GM12878 (cell line): ENCODE measurements at regions not wholly inside any gene's neighbourhood (a gene's known extent, or its start where the extent isn't known, plus 50 kb on each side); places are given as distances from the start of the nearest gene placed in this dataset.

Experiments
- ATAC-seq: fragments of 200-7000 bp; cut with Tn5 transposase; 3 replicates; pipeline ENCODE4 v1.9.1; 2020; ENCODE audit warnings: mild to moderate bottlenecking, moderate library complexity
- BruUV-seq: library from RNA; stranded (reverse); fragments of 400-500 nt; replicated peaks from 2 replicates; lab custom pipeline; 2021; lab: Mats Ljungman, UMichigan
- CTCF ChIA-PET: fragments of 300-600 bp; sonication (Branson Sonifier 250); formaldehyde crosslinking; extraction: SDS; loops from one replicate; lab custom pipeline; 2021; ENCODE audit warnings: inconsistent platforms; lab: Yijun Ruan, JAX
- POLR2A ChIA-PET: fragments of 350-600 bp; formaldehyde crosslinking; extraction: SDS; loops from one replicate; lab custom pipeline; 2021; ENCODE audit warnings: inconsistent platforms; lab: Charles Lee
- RAD21 ChIA-PET: fragments of 300-600 bp; sonication (Branson Sonifier 250); formaldehyde crosslinking; loops from one replicate; lab custom pipeline; 2023; ENCODE audit warnings: antibody characterized with exemption; ENCODE audit not compliant: unreplicated experiment; lab: Charles Lee
- SMC1A ChIA-PET: fragments of 300-600 bp; sonication (Branson Sonifier 250); formaldehyde crosslinking; loops from one replicate; lab custom pipeline; 2023; ENCODE audit not compliant: unreplicated experiment, uncharacterized antibody; lab: Charles Lee
- DNase-seq: peaks from one replicate; pipeline ENCODE4 v3.0.0-alpha.2; 2011; ENCODE audit warnings: low read depth, low spot score
- FAIRE-seq: peaks from 3 replicates; lab custom pipeline; 2011; peaks lifted over from hg19 to GRCh38; lab: Jason Lieb, UNC
- H2AFZ ChIP-seq: 2 replicates; pipeline ENCODE4 v1.6.0; 2011; ENCODE audit warnings: low read depth, low read length, control low read depth; ENCODE audit not compliant: control insufficient read depth
- H3K27ac ChIP-seq: 2 replicates; pipeline ENCODE4 v1.5.1; 2011; ENCODE audit warnings: control low read depth; ENCODE audit not compliant: control insufficient read depth, insufficient read depth
- H3K27me3 ChIP-seq, 2 experiments: replicated peaks in 1 of 2; 2 replicates each; pipeline versions ENCODE4 v1.6.0 to v1.6.1; 2011; ENCODE audit warnings: low read length in 1 of 2; ENCODE audit not compliant: control insufficient read depth in 2 of 2, insufficient read depth in 2 of 2
- H3K36me3 ChIP-seq, 2 experiments: 2 replicates each; pipeline ENCODE4 v1.5.1; 2011; ENCODE audit warnings: low read length in 1 of 2; ENCODE audit not compliant: control insufficient read depth in 2 of 2, insufficient read depth in 2 of 2
- H3K4me1 ChIP-seq: 2 replicates; pipeline ENCODE4 v1.6.1; 2011; ENCODE audit warnings: mild to moderate bottlenecking, low read length, moderate library complexity, mixed read lengths; ENCODE audit not compliant: control insufficient read depth, insufficient read depth
- H3K4me2 ChIP-seq: 2 replicates; pipeline ENCODE4 v1.6.0; 2011; ENCODE audit warnings: control low read depth; ENCODE audit not compliant: control insufficient read depth, insufficient read depth
- H3K4me3 ChIP-seq: fragments of 200-600 bp; sonication (generic); 2 replicates; pipeline ENCODE4 v1.5.1; 2016
- H3K79me2 ChIP-seq: 2 replicates; pipeline ENCODE4 v1.6.0; 2011; ENCODE audit warnings: low read length; ENCODE audit not compliant: control insufficient read depth, insufficient read depth
- H3K9ac ChIP-seq: 2 replicates; pipeline ENCODE4 v1.8.0; 2011; ENCODE audit warnings: low read length, control low read depth, mixed read lengths; ENCODE audit not compliant: control insufficient read depth, insufficient read depth
- H3K9me3 ChIP-seq: replicated peaks from 3 replicates; pipeline ENCODE4 v1.5.1; 2011; ENCODE audit warnings: mild to moderate bottlenecking, low read length; ENCODE audit not compliant: control insufficient read depth, insufficient read depth
- H4K20me1 ChIP-seq: 2 replicates; pipeline ENCODE4 v1.6.0; 2011; ENCODE audit not compliant: control insufficient read depth, insufficient read depth
- ATF3 ChIP-seq: IDR thresholded peaks from 2 replicates; pipeline ENCODE4 v1.6.1; 2011; ENCODE audit warnings: low read depth, mild to moderate bottlenecking, low read length, moderate library complexity, borderline replicate concordance; ENCODE audit errors: extremely low read depth
- ATF7 ChIP-seq: fragments of 450-650 bp; IDR thresholded peaks from 2 replicates; pipeline ENCODE4 v1.6.1; 2016; ENCODE audit warnings: low read depth, mild to moderate bottlenecking
- BRCA1 ChIP-seq: IDR thresholded peaks from 2 replicates; pipeline ENCODE4 v1.6.1; 2011; ENCODE audit warnings: low read depth, low read length, improper control_type of control experiment
- EGR1 ChIP-seq, 2 experiments: IDR thresholded peaks; 1 replicate in 1 of 2; 2 replicates in 1 of 2; pipeline ENCODE4 v1.6.1; 2011 to 2012; ENCODE audit warnings: low read depth in 2 of 2, low read length in 2 of 2, borderline replicate concordance in 1 of 2, mild to moderate bottlenecking in 1 of 2, moderate library complexity in 1 of 2
- ELK1 ChIP-seq: IDR thresholded peaks from 2 replicates; pipeline ENCODE4 v1.6.1; 2012; ENCODE audit warnings: low read depth, low read length, improper control_type of control experiment
- MYB ChIP-seq: fragments of 150-350 bp; IDR thresholded peaks from 2 replicates; pipeline ENCODE4 v1.6.1; 2014; ENCODE audit warnings: mild to moderate bottlenecking, low read depth, low read length, borderline replicate concordance
- NR2C1 ChIP-seq: fragments of 450-650 bp; IDR thresholded peaks from 2 replicates; pipeline ENCODE4 v1.6.1; 2017; ENCODE audit warnings: antibody characterized with exemption, mild to moderate bottlenecking, moderate library complexity
- RELB ChIP-seq: fragments of 450-650 bp; IDR thresholded peaks from 2 replicates; pipeline ENCODE4 v1.6.1; 2017; ENCODE audit warnings: low read depth, mild to moderate bottlenecking, moderate library complexity
- SMAD5 ChIP-seq: IDR thresholded peaks from 2 replicates; pipeline ENCODE4 v1.6.1; 2016; ENCODE audit warnings: antibody characterized with exemption, low read depth
- TCF12 ChIP-seq: IDR thresholded peaks from 2 replicates; pipeline ENCODE4 v1.6.1; 2011; ENCODE audit warnings: low read depth, mild to moderate bottlenecking, low read length
- YY1 ChIP-seq: IDR thresholded peaks from 2 replicates; pipeline ENCODE4 v1.6.1; 2011; ENCODE audit warnings: low read depth, mild to moderate bottlenecking, low read length
- ZBTB33 ChIP-seq: fragments of 450-650 bp; IDR thresholded peaks from 2 replicates; pipeline ENCODE4 v1.6.1; 2017; ENCODE audit warnings: mild to moderate bottlenecking
- WGBS: methylation state at CpG from one replicate; pipeline ENCODE4 v1.1.6; 2016; ENCODE audit warnings: low lambda C conversion rate; ENCODE audit not compliant: insufficient replicate concordance, insufficient coverage; ENCODE audit errors: missing lambda C conversion rate; 5-methylcytosine and 5-hydroxymethylcytosine counted together
- in situ Hi-C: fragments of 300-500 bp; cut with MboI; formaldehyde crosslinking; loops from 9 replicates; pipeline ENCODE4 v1.14.3; 2018; ENCODE audit warnings: mixed read lengths
- intact Hi-C: fragments of 100-400 bp; cut with micrococcal nuclease; formaldehyde crosslinking; loops from one replicate; pipeline ENCODE4 v1.14.2; 2022; ENCODE audit not compliant: unreplicated experiment

GRCh38 chr10:1869861-1870260 is 132.5 kb upstream of the ADARB2 start:
- BruUV-seq = no TSS peak
- FAIRE-seq (no peak), ATAC-seq (no peak), DNase-seq (no peak)
- H3K27me3 ChIP-seq = no peaks in the 10 kb centered on the region; a peak in 2 of 4 replicates
- ChIA-PET CTCF (no interaction called here), RAD21 (no interaction called here), SMC1A (interaction anchor here (0.9 to 1.1 kb wide), 2 partner anchors 9 to 11 kb away, joined by 3 to 4 read pairs; no protein-coding TSS in a partner anchor), POLR2A (no interaction called here)
- WGBS = 20% methylated on average over 13 of the region's 13 CpGs
- no peak for TF ChIP-seq ZBTB33
- no peak for TF ChIP-seq BRCA1
- TF ChIP-seq MYB = no peak
- TF ChIP-seq ATF7 = no peak
- no peak for TF ChIP-seq ELK1
- TF ChIP-seq YY1 = no peak
- TF ChIP-seq NR2C1 = no peak
- TF ChIP-seq EGR1 (IDR thresholded peaks at IDR 0.05; ENCODE audit: borderline replicate concordance in 1 of 2, low read depth in 2 of 2, low read length in 2 of 2) = no peak
- TF ChIP-seq TCF12 = no peak
- no peak for TF ChIP-seq ATF3
- no peak for TF ChIP-seq RELB
- TF ChIP-seq SMAD5 = no peak
- no peaks in the 10 kb centered on the region for H3K9me3 ChIP-seq
- H3K4me2 ChIP-seq = no peak overlapping the region
- in situ Hi-C loops = no loop called here
- no peaks in the 10 kb centered on the region for H3K79me2 ChIP-seq
- peaks cover 4% of the 10 kb centered on the region; the same call in 1 of the 2 replicates for H3K4me1 ChIP-seq
- no peaks in the 10 kb centered on the region for H4K20me1 ChIP-seq
- no peak overlapping the region for H3K4me3 ChIP-seq
- H3K27ac ChIP-seq = no peak overlapping the region
- no peak overlapping the region for H2AFZ ChIP-seq
- intact Hi-C loops = no loop called here
- no peak overlapping the region for H3K9ac ChIP-seq
- H3K36me3 ChIP-seq = no peaks in the 10 kb centered on the region
